Neural progenitor cell (in vitro differentiated cells): ENCODE measurements at regions not wholly inside any gene's neighbourhood (a gene's known extent, or its start where the extent isn't known, plus 50 kb on each side); places are given as distances from the start of the nearest gene placed in this dataset.

Experiments
- CTCF ChIP-seq: fragments of 200-600 bp; sonication (generic); IDR thresholded peaks from 2 replicates; pipeline ENCODE4 v1.5.1; 2017; ENCODE audit warnings: antibody characterized with exemption, mild to moderate bottlenecking
- EZH2phosphoT487 ChIP-seq: fragments of 200-600 bp; sonication (generic); IDR thresholded peaks from 2 replicates; pipeline ENCODE4 v1.6.1; 2017; ENCODE audit warnings: antibody characterized with exemption

- TF ChIP-seq CTCF: no peak
- no peak for TF ChIP-seq EZH2phosphoT487
Observed at GRCh38 chr2:126579868-126580267, 76.1 kb upstream of the GYPC start.
